Activated naive CD4-positive, alpha-beta T cell treated with anti-CD3 and anti-CD28 coated beads, Interleukin-2, amount 10 ng/mL, durations not matched to agents 7 days and 5 days (primary cell): ENCODE measurements at regions not wholly inside any gene's neighbourhood (a gene's known extent, or its start where the extent isn't known, plus 50 kb on each side); places are given as distances from the start of the nearest gene placed in this dataset.
"Not testable (repeated sequence)": the region's sequence is repeated elsewhere in the genome, so short reads cannot be mapped to it uniquely, and the experiment has no call there.

ENCODE experiments used
- CTCF ChIA-PET: fragments of 350-600 bp; sonication (Branson Sonifier 250); formaldehyde crosslinking; loops from one replicate; lab custom pipeline; 2021; ENCODE audit warnings: antibody characterized with exemption; lab: Charles Lee
- DNase-seq: peaks from one replicate; pipeline ENCODE4 v3.0.0-alpha.2; 2020
- H3K27ac Mint-ChIP-seq: one replicate; pipeline ENCODE4 v1.8.0; 2021; ENCODE audit warnings: mild to moderate bottlenecking, moderate library complexity, mixed read lengths
- H3K27me3 Mint-ChIP-seq: one replicate; pipeline ENCODE4 v1.8.0; 2021; ENCODE audit warnings: mild to moderate bottlenecking, mixed read lengths
- H3K36me3 Mint-ChIP-seq: one replicate; pipeline ENCODE4 v1.8.0; 2021; ENCODE audit warnings: mixed read lengths
- H3K4me1 Mint-ChIP-seq: one replicate; pipeline ENCODE4 v1.8.0; 2021; ENCODE audit warnings: mixed read lengths
- H3K4me3 Mint-ChIP-seq: one replicate; pipeline ENCODE4 v1.8.0; 2021; ENCODE audit warnings: mild to moderate bottlenecking, moderate library complexity, mixed read lengths
- H3K9me3 Mint-ChIP-seq: one replicate; pipeline ENCODE4 v1.8.0; 2021; ENCODE audit warnings: mixed read lengths

GRCh38 chr12:131247026-131247725 is 293.5 kb downstream of the ADGRD1 start:
- H3K27ac Mint-ChIP-seq, DNase-seq, H3K9me3 Mint-ChIP-seq, CTCF ChIA-PET, H3K4me1 Mint-ChIP-seq, H3K36me3 Mint-ChIP-seq, H3K27me3 Mint-ChIP-seq, H3K4me3 Mint-ChIP-seq: not testable (repeated sequence)

- H3K4me1 Mint-ChIP-seq, CTCF ChIA-PET, H3K27me3 Mint-ChIP-seq, H3K27ac Mint-ChIP-seq, DNase-seq, H3K36me3 Mint-ChIP-seq, H3K9me3 Mint-ChIP-seq, H3K4me3 Mint-ChIP-seq: not testable (repeated sequence)
Observed at GRCh38 chr12:131247875-131248274, 294.2 kb downstream of the ADGRD1 start.

GRCh38 chr12:131249246-131250027 is 295.7 kb downstream of the ADGRD1 start:
- CTCF ChIA-PET: no interaction called here
- H3K4me3 Mint-ChIP-seq: no peak overlapping the region
- no peaks in the 10 kb centered on the region for H3K9me3 Mint-ChIP-seq
- no peak for DNase-seq
- H3K4me1 Mint-ChIP-seq: no peaks in the 10 kb centered on the region
- no peak overlapping the region for H3K27ac Mint-ChIP-seq
- H3K27me3 Mint-ChIP-seq: no peaks in the 10 kb centered on the region
- no peaks in the 10 kb centered on the region for H3K36me3 Mint-ChIP-seq

GRCh38 chr12:131250028-131250950 is 296.6 kb downstream of the ADGRD1 start:
- Mint-ChIP-seq H3K27me3 (peaks cover 3% of the 10 kb centered on the region), H3K9me3 (no peaks in the 10 kb centered on the region), H3K36me3 (no peaks in the 10 kb centered on the region), H3K4me1 (no peaks in the 10 kb centered on the region), H3K27ac (no peak overlapping the region), H3K4me3 (no peak overlapping the region)
- CTCF ChIA-PET: no interaction called here
- no peak for DNase-seq

GRCh38 chr12:131250951-131251315 is 297.2 kb downstream of the ADGRD1 start:
- Mint-ChIP-seq H3K9me3 (no peaks in the 10 kb centered on the region), H3K27ac (no peak overlapping the region), H3K27me3 (peaks cover 3% of the 10 kb centered on the region), H3K4me1 (no peaks in the 10 kb centered on the region), H3K4me3 (no peak overlapping the region), H3K36me3 (no peaks in the 10 kb centered on the region)
- no peak for DNase-seq
- CTCF ChIA-PET: interaction anchor here (0.5 kb wide), 1 partner anchor 504 kb away, joined by 3 read pairs; no protein-coding TSS in a partner anchor

- Mint-ChIP-seq H3K27ac (no peak overlapping the region), H3K4me1 (no peaks in the 10 kb centered on the region), H3K9me3 (no peaks in the 10 kb centered on the region), H3K4me3 (no peak overlapping the region), H3K27me3 (peaks cover 3% of the 10 kb centered on the region), H3K36me3 (no peaks in the 10 kb centered on the region)
- no peak for DNase-seq
- CTCF ChIA-PET: interaction anchor here (0.5 kb wide), 1 partner anchor 503 kb away, joined by 3 read pairs; no protein-coding TSS in a partner anchor
Observed at GRCh38 chr12:131251336-131252101, 297.8 kb downstream of the ADGRD1 start.

GRCh38 chr12:131253376-131254026 is 299.8 kb downstream of the ADGRD1 start:
- Mint-ChIP-seq H3K27me3 (peaks cover 3% of the 10 kb centered on the region), H3K4me3 (no peak overlapping the region), H3K9me3 (no peaks in the 10 kb centered on the region), H3K4me1 (no peaks in the 10 kb centered on the region), H3K27ac (no peak overlapping the region), H3K36me3 (no peaks in the 10 kb centered on the region)
- DNase-seq: no peak
- CTCF ChIA-PET: no interaction called here

- Mint-ChIP-seq H3K4me1 (no peaks in the 10 kb centered on the region), H3K27me3 (peaks cover 3% of the 10 kb centered on the region), H3K9me3 (no peaks in the 10 kb centered on the region), H3K36me3 (no peaks in the 10 kb centered on the region), H3K4me3 (no peak overlapping the region), H3K27ac (no peak overlapping the region)
- DNase-seq: no peak
- CTCF ChIA-PET: no interaction called here
Observed at GRCh38 chr12:131254374-131254773, 300.7 kb downstream of the ADGRD1 start.

GRCh38 chr12:131258398-131258797 is 304.7 kb downstream of the ADGRD1 start:
- H3K27ac Mint-ChIP-seq: no peak overlapping the region
- CTCF ChIA-PET: no interaction called here
- no peaks in the 10 kb centered on the region for H3K9me3 Mint-ChIP-seq
- peaks cover 3% of the 10 kb centered on the region for H3K27me3 Mint-ChIP-seq
- H3K4me3 Mint-ChIP-seq: no peak overlapping the region
- no peaks in the 10 kb centered on the region for H3K36me3 Mint-ChIP-seq
- no peak for DNase-seq
- no peaks in the 10 kb centered on the region for H3K4me1 Mint-ChIP-seq

GRCh38 chr12:131260251-131260905 is 306.7 kb downstream of the ADGRD1 start:
- CTCF ChIA-PET: no interaction called here
- no peaks in the 10 kb centered on the region for H3K36me3 Mint-ChIP-seq
- no peak overlapping the region for H3K4me3 Mint-ChIP-seq
- no peaks in the 10 kb centered on the region for H3K27me3 Mint-ChIP-seq
- DNase-seq: no peak
- no peak overlapping the region for H3K27ac Mint-ChIP-seq
- H3K9me3 Mint-ChIP-seq: no peaks in the 10 kb centered on the region
- H3K4me1 Mint-ChIP-seq: no peaks in the 10 kb centered on the region

- DNase-seq: no peak
- no peaks in the 10 kb centered on the region for H3K27me3 Mint-ChIP-seq
- no peaks in the 10 kb centered on the region for H3K9me3 Mint-ChIP-seq
- H3K4me1 Mint-ChIP-seq: no peaks in the 10 kb centered on the region
- H3K27ac Mint-ChIP-seq: no peak overlapping the region
- CTCF ChIA-PET: no interaction called here
- no peak overlapping the region for H3K4me3 Mint-ChIP-seq
- no peaks in the 10 kb centered on the region for H3K36me3 Mint-ChIP-seq
Observed at GRCh38 chr12:131260954-131261353, 307.2 kb downstream of the ADGRD1 start.

- Mint-ChIP-seq H3K36me3 (no peaks in the 10 kb centered on the region), H3K4me3 (no peak overlapping the region), H3K27ac (no peak overlapping the region), H3K27me3 (no peaks in the 10 kb centered on the region), H3K9me3 (no peaks in the 10 kb centered on the region), H3K4me1 (no peaks in the 10 kb centered on the region)
- no peak for DNase-seq
- CTCF ChIA-PET: no interaction called here
Observed at GRCh38 chr12:131261906-131262305, 308.2 kb downstream of the ADGRD1 start.

- Mint-ChIP-seq H3K36me3 (no peaks in the 10 kb centered on the region), H3K4me1 (no peaks in the 10 kb centered on the region), H3K9me3 (no peaks in the 10 kb centered on the region), H3K27me3 (no peaks in the 10 kb centered on the region), H3K27ac (no peak overlapping the region), H3K4me3 (no peak overlapping the region)
- no peak for DNase-seq
- CTCF ChIA-PET: no interaction called here
Observed at GRCh38 chr12:131263626-131264025, 309.9 kb downstream of the ADGRD1 start.
